Activated CD4-positive, alpha-beta T cell treated with anti-CD3 and anti-CD28 coated beads for 4 hours (primary cell): ENCODE measurements at regions not wholly inside any gene's neighbourhood (a gene's known extent, or its start where the extent isn't known, plus 50 kb on each side); places are given as distances from the start of the nearest gene placed in this dataset.

Source experiments
- DNase-seq, 2 donors: peaks; one replicate each; pipeline ENCODE4 v3.0.0-alpha.2; 2020

DNA sequence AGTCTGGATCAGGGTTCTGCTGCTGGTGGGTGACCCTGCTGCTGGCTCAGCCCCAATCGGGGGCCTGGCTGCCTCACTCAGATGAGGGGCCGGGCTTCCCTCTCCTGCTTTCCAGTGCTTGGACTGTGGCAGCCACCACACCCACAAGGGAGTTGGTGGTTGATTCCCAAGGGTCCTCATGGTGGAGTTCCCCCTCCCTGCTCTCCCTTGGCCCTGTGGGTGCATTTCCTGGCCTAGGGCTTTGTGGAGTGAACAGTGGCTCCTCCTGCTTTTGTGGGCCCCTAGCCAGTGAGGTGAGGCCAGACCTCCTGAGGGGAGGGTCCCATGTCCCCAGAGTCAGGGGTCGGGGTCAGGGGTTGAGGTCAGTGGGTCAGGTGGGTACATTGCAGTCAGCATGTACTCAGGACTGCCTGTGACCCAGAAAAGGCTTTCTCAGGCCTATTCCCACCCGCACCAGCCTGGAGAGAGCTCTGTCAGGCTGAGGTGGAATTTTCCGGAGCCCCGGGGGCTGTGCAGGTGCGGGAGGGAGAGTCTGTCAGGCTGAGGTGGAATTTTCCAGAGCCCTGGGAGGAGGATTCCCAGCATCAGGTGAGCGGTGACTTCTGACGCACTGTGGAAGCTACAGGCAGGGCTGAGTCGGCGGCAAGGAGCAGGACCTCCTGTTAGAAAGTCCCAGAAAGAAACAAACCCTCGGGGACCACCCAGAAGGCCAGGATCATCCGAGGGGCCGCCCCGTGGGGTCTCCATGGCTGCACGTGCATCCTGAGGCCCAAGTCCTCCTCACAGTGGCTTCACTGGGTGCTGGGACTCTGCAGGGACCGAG, 94.4 kb upstream of the INSIG1 start:
- DNase-seq: no peak

GRCh38 chr7:155203882-155204691, 93.6 kb upstream of the INSIG1 start:
- no peak for DNase-seq

GRCh38 chr7:155204744-155205367, 92.8 kb upstream of the INSIG1 start:
- DNase-seq: no peak

DNA sequence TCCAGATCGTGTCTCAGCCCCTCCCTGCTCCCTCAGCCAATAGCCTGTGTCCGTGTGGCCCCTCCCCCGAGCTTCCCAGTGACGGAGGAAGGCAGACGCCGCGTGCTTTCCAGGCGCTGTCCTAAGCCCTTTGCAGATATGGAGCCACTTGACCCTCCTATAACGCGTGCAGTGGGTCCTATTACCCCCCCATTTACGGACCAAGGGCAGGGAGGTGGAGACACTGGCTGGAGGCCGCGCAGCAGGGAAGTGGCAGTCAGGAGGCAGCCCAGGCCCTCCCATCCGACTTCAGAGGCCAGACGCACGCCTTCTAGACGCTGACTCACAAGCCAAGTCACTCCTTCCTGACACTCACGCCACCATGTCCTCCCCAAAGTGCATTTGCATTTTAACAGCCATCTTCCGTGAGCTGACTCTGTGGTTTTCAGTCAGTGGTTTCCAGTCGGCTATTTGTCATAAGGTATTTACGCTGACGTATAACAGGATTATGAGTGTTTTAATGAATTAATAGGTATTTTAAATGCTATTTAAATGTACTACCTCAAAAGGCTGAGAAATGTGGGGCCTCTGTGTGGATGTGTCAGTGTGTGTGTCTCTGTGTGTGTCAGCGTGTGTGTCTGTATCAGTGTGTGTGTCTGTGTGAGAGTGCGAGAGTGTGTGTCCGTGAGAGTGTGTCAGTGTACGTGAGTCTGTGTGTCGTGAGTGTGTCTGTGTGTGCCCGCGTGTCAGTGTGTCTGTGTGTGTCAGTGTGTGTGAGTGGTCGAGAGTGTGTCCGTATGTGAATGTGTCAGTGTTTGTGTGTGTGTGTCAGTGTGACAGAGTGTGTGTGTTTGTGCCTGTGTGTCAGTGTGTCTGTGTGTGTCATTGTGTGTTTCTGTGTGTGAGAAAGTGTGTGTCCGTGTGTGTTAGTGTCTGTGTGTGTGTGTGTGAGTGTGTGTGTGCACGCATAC, 92.0 kb upstream of the INSIG1 start:
- peak; percentile 83 to 91 for DNase-seq

GRCh38 chr7:155206318-155207020, 91.2 kb upstream of the INSIG1 start:
- peak; percentile 70 to 82 for DNase-seq

DNA sequence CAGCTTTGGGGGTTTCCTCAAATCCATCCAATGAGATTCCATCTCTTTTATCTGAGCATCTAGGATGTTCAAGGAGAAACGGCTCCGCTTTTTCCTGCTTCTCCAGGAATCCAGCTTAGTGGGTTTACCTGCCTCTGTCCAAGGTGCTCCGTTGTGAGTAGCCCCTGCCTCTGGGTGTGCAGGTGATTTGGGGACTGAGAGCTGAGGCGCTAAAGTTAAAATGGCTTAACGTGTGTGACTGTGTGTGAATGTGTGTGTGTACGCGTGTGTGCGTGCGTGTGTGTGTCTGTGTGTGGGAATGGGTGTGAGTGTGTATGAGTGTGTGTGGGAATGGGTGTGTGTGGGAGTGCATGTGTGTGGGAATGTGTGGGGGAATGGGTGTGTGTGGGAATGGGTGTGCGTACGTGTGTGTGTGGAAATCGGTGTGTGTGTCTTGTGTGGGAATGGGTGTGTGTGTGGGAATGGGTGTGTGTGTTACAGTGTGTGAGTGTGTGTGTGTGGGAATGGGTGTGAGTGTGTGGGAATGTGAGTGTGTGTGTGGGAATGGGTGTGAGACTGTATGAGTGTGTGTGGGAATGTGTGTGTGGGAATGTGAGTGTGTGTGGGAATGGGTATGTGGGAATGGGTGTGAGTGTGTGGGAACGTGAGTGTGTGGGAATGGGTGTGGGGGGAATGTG, 90.2 kb upstream of the INSIG1 start:
- DNase-seq: no peak

- no peak for DNase-seq
Observed at GRCh38 chr7:155208681-155209477, 88.8 kb upstream of the INSIG1 start.

- DNase-seq: no peak
Observed at GRCh38 chr7:155209478-155210319, 88.0 kb upstream of the INSIG1 start.

DNA sequence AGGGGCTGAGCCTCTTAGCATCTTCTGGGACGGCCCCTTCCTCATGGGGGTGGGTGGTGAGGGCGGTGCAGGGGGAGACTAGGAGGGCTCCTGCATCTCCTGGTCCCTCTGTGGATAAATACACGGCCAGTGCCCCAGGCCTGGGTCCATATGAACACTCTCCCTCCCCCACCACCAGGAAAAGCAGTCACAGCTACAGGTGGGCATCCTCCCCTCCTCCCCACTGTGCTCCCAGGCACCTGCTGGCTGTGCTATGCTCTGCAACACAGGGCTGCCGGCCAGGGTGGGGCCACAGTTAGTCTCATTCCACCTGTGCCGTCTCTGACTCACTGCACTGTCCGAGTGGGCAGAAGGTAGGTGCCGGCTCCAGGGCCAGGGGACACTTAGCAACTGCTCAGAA, 87.3 kb upstream of the INSIG1 start:
- DNase-seq: no peak

DNA sequence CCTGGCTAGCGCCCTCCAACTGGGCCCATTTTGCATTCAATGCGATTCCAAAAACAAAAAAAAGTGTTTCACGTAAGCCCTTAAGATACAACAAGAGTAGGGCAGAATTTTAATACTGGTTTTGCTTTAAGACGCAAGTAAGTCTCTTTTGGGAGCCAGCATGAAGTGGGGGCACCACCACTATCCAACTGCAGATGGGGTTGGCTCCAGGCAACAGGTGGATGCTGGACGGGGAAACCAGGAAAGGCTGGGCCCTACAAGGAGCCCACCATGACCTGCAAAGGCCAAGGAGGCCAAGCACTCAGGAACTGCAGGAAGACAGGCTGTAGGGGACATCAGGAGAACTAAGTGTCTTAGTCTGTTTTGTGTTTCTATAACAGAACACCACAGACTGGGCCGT, 86.5 kb upstream of the INSIG1 start:
- no peak for DNase-seq

- no peak for DNase-seq
Observed at GRCh38 chr7:155211761-155212160, 85.9 kb upstream of the INSIG1 start.

DNA sequence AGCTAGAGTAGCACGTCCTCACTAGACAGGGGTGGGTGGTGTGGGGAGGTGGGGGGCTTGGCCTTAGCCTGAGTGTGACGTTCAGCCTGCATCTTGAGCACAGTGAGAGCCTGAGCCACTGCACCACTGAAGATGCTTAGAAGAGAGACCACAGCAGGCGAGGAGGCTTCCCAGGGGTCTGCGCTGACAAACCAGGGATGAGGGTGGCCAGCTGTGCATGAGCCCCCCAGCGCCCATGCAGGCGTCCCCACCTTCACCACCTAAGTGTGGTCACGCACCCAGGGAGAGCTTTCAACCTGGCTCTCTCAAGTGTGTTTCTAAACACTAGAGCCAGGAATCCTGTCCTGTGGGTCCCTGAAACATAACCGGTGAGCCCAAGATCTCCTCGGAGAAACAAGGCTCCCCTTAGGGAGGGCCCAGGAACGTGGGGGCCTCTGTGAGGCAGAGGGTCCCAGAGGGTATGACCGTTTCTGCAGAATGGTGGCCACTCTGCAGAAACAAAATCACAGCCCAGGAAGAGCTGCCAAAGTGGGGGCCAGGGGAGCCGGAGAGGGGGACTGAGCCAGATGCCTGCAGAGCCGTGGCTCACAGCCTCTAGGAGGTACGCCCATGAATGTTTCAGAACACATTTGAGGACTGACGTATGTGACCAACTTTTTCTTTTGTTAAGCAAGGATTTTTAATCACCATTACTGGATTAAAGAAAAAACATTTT, 85.2 kb upstream of the INSIG1 start:
- no peak for DNase-seq

DNA sequence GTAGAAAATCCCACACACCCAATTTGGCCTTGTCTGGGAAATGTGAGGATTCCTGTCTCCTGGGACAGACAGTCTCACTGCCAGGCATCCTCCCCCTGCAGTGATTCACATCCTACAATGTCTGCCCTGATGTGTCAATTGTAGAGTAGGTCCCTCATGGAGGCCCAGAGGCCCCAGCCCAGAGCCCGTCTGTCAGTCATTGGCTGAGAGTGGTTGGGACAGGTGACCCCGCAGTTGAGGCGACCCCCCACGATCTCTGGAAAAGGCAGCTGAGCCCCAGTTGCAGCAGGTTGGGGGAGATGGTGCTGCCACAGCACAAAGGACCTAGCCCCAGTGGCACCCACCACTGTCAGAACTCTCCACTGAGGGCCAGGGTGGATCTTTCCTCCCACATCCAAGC, 84.3 kb upstream of the INSIG1 start:
- no peak for DNase-seq

DNA sequence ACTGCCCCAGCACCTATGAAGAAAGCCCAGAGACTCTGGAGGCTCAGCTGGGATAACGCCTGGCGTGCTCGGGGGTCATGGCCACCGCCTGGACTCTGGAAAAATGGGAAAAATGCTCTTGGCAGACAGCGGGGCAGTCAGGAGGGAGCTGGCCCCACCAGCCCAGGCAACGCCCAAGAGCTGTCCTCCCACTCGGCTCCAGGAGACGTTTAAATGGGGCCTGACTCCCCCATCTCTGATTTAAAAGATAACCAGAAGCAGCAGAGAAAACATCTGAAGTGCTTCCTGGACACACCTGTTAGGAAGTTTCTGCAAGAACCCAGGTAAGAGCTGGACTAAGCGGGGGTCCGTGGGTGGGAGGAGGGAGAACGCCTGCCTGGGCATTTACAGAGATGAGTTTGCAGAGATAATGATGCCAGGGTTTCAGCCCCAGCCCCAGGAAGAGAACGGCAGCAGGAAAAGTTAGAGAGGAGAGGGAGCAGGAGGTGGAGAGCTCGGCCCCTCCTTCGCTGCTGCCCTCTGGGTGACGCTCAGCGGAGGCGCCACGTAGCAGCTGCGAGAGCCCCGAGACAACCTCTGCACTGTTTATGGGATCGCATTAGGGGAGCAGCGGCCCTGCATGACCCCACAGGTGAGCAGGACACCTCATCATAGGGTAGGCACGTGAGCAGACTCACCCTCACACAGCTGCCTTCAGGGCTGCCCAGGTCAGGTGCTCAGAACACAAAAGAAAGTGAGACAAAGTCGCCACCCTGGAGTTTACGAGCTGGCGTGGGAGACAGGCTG, 83.5 kb upstream of the INSIG1 start:
- no peak for DNase-seq

- DNase-seq: no peak
Observed at GRCh38 chr7:155215576-155216325, 81.9 kb upstream of the INSIG1 start.

- no peak for DNase-seq
Observed at GRCh38 chr7:155216475-155217272, 81.0 kb upstream of the INSIG1 start.
